Keratinocyte (primary cell): ENCODE measurements at regions not wholly inside any gene's neighbourhood (a gene's known extent, or its start where the extent isn't known, plus 50 kb on each side); places are given as distances from the start of the nearest gene placed in this dataset.

Experiments used
- EZH2 ChIP-seq: IDR thresholded peaks from one replicate; pipeline ENCODE4 v1.6.1; 2012; ENCODE audit warnings: inconsistent platforms, mild to moderate bottlenecking, low read length, moderate library complexity
- TF ChIP-seq, protein P1 (sequence below), 3 experiments: IDR thresholded peaks in 1 of 3; conservative IDR thresholded peaks in 1 of 3; optimal IDR thresholded peaks in 1 of 3; 2 replicates in 2 of 3; 3 replicates in 1 of 3; pipeline versions ENCODE3 to v1.5.1; 2011; ENCODE audit warnings: low read length in 3 of 3, mild to moderate bottlenecking in 3 of 3, moderate library complexity in 2 of 3, control low read depth in 1 of 3, inconsistent platforms in 1 of 3; ENCODE audit not compliant: insufficient read depth in 2 of 3; ENCODE audit errors: extremely low read depth in 1 of 3

DNA sequence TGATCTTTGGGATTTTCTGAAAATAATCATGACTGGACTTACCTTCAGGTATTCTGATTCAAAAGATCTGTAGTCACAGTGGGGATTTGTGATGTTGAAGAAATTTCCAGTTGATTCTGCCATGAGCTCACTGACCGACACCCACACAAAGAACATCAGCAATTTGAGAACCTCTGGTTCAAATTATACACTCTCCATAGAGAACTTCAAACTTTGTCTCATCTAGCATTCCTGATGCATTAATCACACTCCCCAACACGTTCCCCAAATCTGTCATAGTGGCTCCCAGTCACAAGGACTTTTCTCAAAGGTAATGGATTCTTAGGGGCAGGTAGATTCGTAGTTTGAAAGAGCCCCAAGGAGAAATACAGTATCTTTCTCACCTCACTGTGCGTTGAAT is 584.3 kb downstream of the FBXO15 start:
- TF ChIP-seq, protein P1, sequence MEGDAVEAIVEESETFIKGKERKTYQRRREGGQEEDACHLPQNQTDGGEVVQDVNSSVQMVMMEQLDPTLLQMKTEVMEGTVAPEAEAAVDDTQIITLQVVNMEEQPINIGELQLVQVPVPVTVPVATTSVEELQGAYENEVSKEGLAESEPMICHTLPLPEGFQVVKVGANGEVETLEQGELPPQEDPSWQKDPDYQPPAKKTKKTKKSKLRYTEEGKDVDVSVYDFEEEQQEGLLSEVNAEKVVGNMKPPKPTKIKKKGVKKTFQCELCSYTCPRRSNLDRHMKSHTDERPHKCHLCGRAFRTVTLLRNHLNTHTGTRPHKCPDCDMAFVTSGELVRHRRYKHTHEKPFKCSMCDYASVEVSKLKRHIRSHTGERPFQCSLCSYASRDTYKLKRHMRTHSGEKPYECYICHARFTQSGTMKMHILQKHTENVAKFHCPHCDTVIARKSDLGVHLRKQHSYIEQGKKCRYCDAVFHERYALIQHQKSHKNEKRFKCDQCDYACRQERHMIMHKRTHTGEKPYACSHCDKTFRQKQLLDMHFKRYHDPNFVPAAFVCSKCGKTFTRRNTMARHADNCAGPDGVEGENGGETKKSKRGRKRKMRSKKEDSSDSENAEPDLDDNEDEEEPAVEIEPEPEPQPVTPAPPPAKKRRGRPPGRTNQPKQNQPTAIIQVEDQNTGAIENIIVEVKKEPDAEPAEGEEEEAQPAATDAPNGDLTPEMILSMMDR (optimal IDR thresholded peaks at IDR 0.05 in 1 of 3, IDR thresholded peaks at IDR 0.05 in 1 of 3, conservative IDR thresholded peaks at IDR 0.05 in 1 of 3; ENCODE audit: extremely low read depth in 1 of 3, insufficient read depth in 2 of 3, low read length in 3 of 3) = no peak
- TF ChIP-seq EZH2 = no peak
